Loucy (cell line): ENCODE measurements at regions not wholly inside any gene's neighbourhood (a gene's known extent, or its start where the extent isn't known, plus 50 kb on each side); places are given as distances from the start of the nearest gene placed in this dataset.

ENCODE experiments used
- H2AFZ ChIP-seq: fragments of 200-600 bp; sonication (generic); 2 replicates; pipeline ENCODE4 v1.6.0; 2016; ENCODE audit warnings: antibody characterized with exemption, mild to moderate bottlenecking, low read length, moderate library complexity
- H3F3A ChIP-seq: fragments of 200-600 bp; 2 replicates; pipeline ENCODE4 v1.6.0; 2016; ENCODE audit warnings: antibody characterized with exemption, low read depth, mild to moderate bottlenecking
- H3K27me3 ChIP-seq: fragments of 200-600 bp; sonication (generic); 2 replicates; pipeline ENCODE4 v1.6.1; 2014; ENCODE audit warnings: low read length, mild to moderate bottlenecking; ENCODE audit not compliant: insufficient read depth, poor library complexity, severe bottlenecking
- H3K36me3 ChIP-seq: fragments of 200-600 bp; sonication (generic); 2 replicates; pipeline ENCODE4 v1.6.1; 2016; ENCODE audit warnings: low read length; ENCODE audit not compliant: insufficient read depth
- H3K4me1 ChIP-seq: fragments of 200-600 bp; sonication (generic); 2 replicates; pipeline ENCODE4 v1.5.1; 2014; ENCODE audit warnings: low read length, mild to moderate bottlenecking; ENCODE audit not compliant: insufficient read depth, poor library complexity, severe bottlenecking
- H3K4me2 ChIP-seq: fragments of 200-600 bp; sonication (generic); 2 replicates; pipeline ENCODE4 v1.6.0; 2014; ENCODE audit warnings: antibody characterized with exemption, low read length, low read depth, mild to moderate bottlenecking; ENCODE audit not compliant: poor library complexity, severe bottlenecking
- H3K4me3 ChIP-seq: fragments of 200-600 bp; sonication (generic); 2 replicates; pipeline ENCODE4 v1.5.1; 2014; ENCODE audit warnings: low read length, mild to moderate bottlenecking, mixed read lengths; ENCODE audit not compliant: poor library complexity, severe bottlenecking
- H3K79me2 ChIP-seq: fragments of 200-600 bp; sonication (generic); 2 replicates; pipeline ENCODE4 v1.6.1; 2014; ENCODE audit warnings: low read length; ENCODE audit not compliant: insufficient read depth
- H3K9ac ChIP-seq: fragments of 200-600 bp; sonication (generic); 2 replicates; pipeline ENCODE4 v1.6.0; 2014; ENCODE audit warnings: mild to moderate bottlenecking, low read depth, low read length, moderate library complexity; ENCODE audit not compliant: poor library complexity, severe bottlenecking
- H3K9me2 ChIP-seq: fragments of 200-600 bp; sonication (generic); replicated peaks from 2 replicates; pipeline ENCODE4 v1.6.1; 2016; ENCODE audit warnings: low read depth, low read length, mixed read lengths
- H3K9me3 ChIP-seq: fragments of 200-600 bp; sonication (generic); 2 replicates; pipeline ENCODE4 v1.6.1; 2014; ENCODE audit warnings: mild to moderate bottlenecking, antibody characterized with exemption, low read length, low read depth; ENCODE audit not compliant: insufficient read depth
- H4K20me1 ChIP-seq: fragments of 200-600 bp; sonication (generic); 2 replicates; pipeline ENCODE4 v1.6.0; 2014; ENCODE audit warnings: antibody characterized with exemption, low read length, mild to moderate bottlenecking; ENCODE audit not compliant: insufficient read depth, poor library complexity, severe bottlenecking
- EZH2phosphoT487 ChIP-seq: fragments of 200-600 bp; IDR thresholded peaks from 2 replicates; pipeline ENCODE4 v1.6.1; 2018; ENCODE audit warnings: antibody characterized with exemption, mild to moderate bottlenecking, moderate library complexity, borderline replicate concordance
- TF ChIP-seq, protein P1 (sequence below): fragments of 200-600 bp; sonication (generic); conservative IDR thresholded peaks from 2 replicates; pipeline ENCODE4 v1.5.1; 2014; ENCODE audit warnings: mild to moderate bottlenecking, antibody characterized with exemption, low read length

DNA sequence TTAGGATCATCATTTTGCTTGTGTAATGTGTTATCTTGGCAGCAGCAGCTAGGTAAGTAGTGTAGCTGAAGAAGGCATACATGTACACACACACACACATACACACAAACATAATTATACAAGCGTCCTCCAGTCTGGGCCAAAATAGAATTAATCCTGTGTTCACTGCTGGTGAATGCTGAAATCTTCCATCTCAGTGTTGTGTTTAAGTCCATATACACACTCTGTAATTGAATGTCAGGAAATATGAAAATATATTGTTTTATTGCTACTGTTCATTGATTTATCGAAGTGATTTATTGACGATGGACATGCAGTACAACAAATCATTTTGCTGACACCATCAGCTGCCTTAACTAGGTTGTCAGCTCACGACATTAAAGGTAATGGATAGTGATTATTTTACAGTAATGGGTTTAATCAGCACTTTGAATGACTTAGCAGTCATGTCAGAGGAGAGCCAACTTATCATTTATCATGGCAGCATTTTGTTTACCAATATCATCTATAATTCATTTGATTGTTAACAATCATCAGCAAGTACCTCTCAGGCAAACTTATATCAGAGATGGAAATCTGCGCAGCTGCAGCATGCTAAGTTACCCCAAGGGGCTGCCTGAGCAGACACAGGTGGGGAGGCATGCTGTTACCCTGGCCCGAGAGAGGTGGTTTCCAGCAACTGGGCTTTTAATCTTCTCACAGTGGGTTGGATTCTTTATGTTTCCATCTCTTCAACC lies 83.7 kb upstream of the FSHR start:
- Histone ChIP-seq H3K36me3 (no peaks in the 10 kb centered on the region), H3F3A (no peaks in the 10 kb centered on the region), H3K4me1 (no peaks in the 10 kb centered on the region), H3K9ac (no peak overlapping the region), H3K27me3 (no peaks in the 10 kb centered on the region), H4K20me1 (no peaks in the 10 kb centered on the region), H3K4me3 (no peak overlapping the region), H3K9me2 (no peaks in the 10 kb centered on the region), H3K9me3 (no peaks in the 10 kb centered on the region), H3K79me2 (no peaks in the 10 kb centered on the region), H3K4me2 (no peak overlapping the region), H2AFZ (no peak overlapping the region)
- TF ChIP-seq, protein P1, sequence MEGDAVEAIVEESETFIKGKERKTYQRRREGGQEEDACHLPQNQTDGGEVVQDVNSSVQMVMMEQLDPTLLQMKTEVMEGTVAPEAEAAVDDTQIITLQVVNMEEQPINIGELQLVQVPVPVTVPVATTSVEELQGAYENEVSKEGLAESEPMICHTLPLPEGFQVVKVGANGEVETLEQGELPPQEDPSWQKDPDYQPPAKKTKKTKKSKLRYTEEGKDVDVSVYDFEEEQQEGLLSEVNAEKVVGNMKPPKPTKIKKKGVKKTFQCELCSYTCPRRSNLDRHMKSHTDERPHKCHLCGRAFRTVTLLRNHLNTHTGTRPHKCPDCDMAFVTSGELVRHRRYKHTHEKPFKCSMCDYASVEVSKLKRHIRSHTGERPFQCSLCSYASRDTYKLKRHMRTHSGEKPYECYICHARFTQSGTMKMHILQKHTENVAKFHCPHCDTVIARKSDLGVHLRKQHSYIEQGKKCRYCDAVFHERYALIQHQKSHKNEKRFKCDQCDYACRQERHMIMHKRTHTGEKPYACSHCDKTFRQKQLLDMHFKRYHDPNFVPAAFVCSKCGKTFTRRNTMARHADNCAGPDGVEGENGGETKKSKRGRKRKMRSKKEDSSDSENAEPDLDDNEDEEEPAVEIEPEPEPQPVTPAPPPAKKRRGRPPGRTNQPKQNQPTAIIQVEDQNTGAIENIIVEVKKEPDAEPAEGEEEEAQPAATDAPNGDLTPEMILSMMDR, result no peak
- no peak for TF ChIP-seq EZH2phosphoT487

DNA sequence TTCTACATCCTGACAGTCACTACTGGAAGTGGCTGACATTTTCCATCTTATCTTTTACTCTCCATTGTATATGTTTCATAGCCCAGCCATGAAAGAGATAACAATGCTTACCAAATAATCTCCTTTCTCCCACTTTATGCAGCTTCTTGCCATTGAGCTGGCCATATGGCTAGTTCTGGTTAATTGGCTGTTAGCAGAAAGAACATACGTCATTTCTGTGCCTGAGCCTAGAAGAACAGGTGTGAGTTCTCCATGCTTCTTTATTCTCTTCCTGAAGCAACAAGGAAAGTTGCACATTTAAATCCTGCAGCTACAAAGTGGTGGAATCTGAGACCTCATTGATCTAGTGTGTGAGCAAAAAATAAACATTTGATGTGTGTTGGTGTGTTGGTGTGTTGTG lies 82.0 kb upstream of the FSHR start:
- TF ChIP-seq, protein P1, result no peak
- no peak for TF ChIP-seq EZH2phosphoT487
- Histone ChIP-seq H3K9ac (no peak overlapping the region), H4K20me1 (no peaks in the 10 kb centered on the region), H3K9me2 (no peaks in the 10 kb centered on the region), H3K4me1 (no peaks in the 10 kb centered on the region), H2AFZ (no peak overlapping the region), H3K4me2 (no peak overlapping the region), H3F3A (no peaks in the 10 kb centered on the region), H3K79me2 (no peaks in the 10 kb centered on the region), H3K4me3 (no peak overlapping the region), H3K27me3 (no peaks in the 10 kb centered on the region), H3K36me3 (no peaks in the 10 kb centered on the region), H3K9me3 (no peaks in the 10 kb centered on the region)

DNA sequence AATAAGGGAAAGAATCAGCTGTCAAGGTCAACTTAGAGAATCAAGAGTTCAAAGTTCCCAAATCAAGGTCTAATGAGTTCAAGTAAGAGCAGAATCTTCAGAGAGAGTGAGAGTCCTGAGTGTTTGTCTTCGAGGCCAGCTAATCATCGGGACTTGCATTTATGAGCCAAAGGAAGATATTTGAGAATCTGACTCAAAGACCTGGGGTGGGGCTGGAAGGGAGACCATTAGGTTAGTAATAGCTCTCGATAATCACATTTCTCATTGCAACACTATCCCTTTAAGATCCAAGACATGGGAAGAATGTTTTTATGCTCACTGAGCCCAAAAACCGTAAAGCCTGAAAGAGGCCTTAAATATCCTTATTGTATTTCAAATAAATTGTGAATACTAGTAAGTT lies 72.0 kb upstream of the FSHR start:
- Histone ChIP-seq H3K36me3 (no peaks in the 10 kb centered on the region), H3K79me2 (no peaks in the 10 kb centered on the region), H3F3A (no peaks in the 10 kb centered on the region), H3K9ac (no peak overlapping the region), H3K9me3 (no peaks in the 10 kb centered on the region), H3K27me3 (no peaks in the 10 kb centered on the region), H4K20me1 (no peaks in the 10 kb centered on the region), H3K4me2 (no peak overlapping the region), H3K9me2 (0 out of 2 replicates have a peak, but pooled peaks cover 5% of the 10 kb centered on the region), H3K4me1 (no peaks in the 10 kb centered on the region), H2AFZ (no peak overlapping the region), H3K4me3 (no peak overlapping the region)
- no peak for TF ChIP-seq EZH2phosphoT487
- TF ChIP-seq, protein P1, result no peak
